Uterus (tissue), 3 donors: ENCODE measurements at regions not wholly inside any gene's neighbourhood (a gene's known extent, or its start where the extent isn't known, plus 50 kb on each side); places are given as distances from the start of the nearest gene placed in this dataset.

Experiments
- DNase-seq, 2 donors: peaks; one replicate each; pipeline ENCODE4 v3.0.0-alpha.2; 2019 to 2020
- H3K27ac ChIP-seq, 2 donors: fragments of 200-600 bp; sonication (generic); 1 replicate in 1 of 2; 2 replicates in 1 of 2; pipeline ENCODE4 v1.5.1; 2016 to 2018
- H3K27me3 ChIP-seq, 2 donors: fragments of 200-600 bp; sonication (generic); one replicate each; pipeline ENCODE4 v1.5.1; 2018 to 2019; ENCODE audit warnings: control low read depth in 1 of 2
- H3K36me3 ChIP-seq, 2 donors: fragments of 200-600 bp; sonication (generic); one replicate each; pipeline ENCODE4 v1.5.1; 2019; ENCODE audit warnings: control low read depth in 1 of 2
- H3K4me1 ChIP-seq, 2 donors: fragments of 200-600 bp; sonication (generic); one replicate each; pipeline ENCODE4 v1.5.1; 2018 to 2019; ENCODE audit warnings: control low read depth in 1 of 2
- H3K4me3 ChIP-seq, 2 donors: fragments of 200-600 bp; sonication (generic); 1 replicate in 1 of 2; 2 replicates in 1 of 2; pipeline ENCODE4 v1.5.1; 2018 to 2019; ENCODE audit warnings: mild to moderate bottlenecking in 1 of 2
- H3K9me3 ChIP-seq, 2 donors: fragments of 200-600 bp; sonication (generic); one replicate each; pipeline ENCODE4 v1.5.1; 2019; ENCODE audit warnings: control low read depth in 1 of 2
- CTCF ChIP-seq, 4 experiments: fragments of 200-600 bp in 2 of 4; fragments of 450-650 bp in 2 of 4; sonication (generic) in 2 of 4; IDR thresholded peaks; one replicate each; pipeline ENCODE4 v1.5.1; 2016 to 2019; ENCODE audit warnings: antibody characterized with exemption in 4 of 4, mild to moderate bottlenecking in 2 of 4, moderate library complexity in 1 of 4
- POLR2A ChIP-seq, 2 donors: fragments of 450-650 bp; IDR thresholded peaks; one replicate each; pipeline ENCODE4 v1.6.1; 2016; ENCODE audit warnings: antibody characterized with exemption in 2 of 2, mild to moderate bottlenecking in 1 of 2, moderate library complexity in 1 of 2
- intact Hi-C: fragments of 100-400 bp; cut with DNase I; formaldehyde crosslinking; loops from one replicate; pipeline ENCODE4 v1.15.1; 2023; ENCODE audit warnings: low total_unique reads
- donor health status: DM: yes; HTN: yes; CAD: no.

- intact Hi-C loops, result no loop called here
- TF ChIP-seq CTCF (IDR thresholded peaks at IDR 0.05), result no peak
- no peak for TF ChIP-seq POLR2A (IDR thresholded peaks at IDR 0.05)
- Histone ChIP-seq H3K4me1 (no peaks in the 10 kb centered on the region), H3K9me3 (no peaks in the 10 kb centered on the region), H3K27ac (no peak overlapping the region), H3K4me3 (no peak overlapping the region), H3K36me3 (no peaks in the 10 kb centered on the region), H3K27me3 (no peaks in the 10 kb centered on the region)
- DNase-seq, result no peak
Measured at GRCh38 chr7:3196629-3197400, 104.2 kb upstream of the SDK1 start.

GRCh38 chr7:3197567-3198213 lies 103.4 kb upstream of the SDK1 start:
- no peak for DNase-seq
- Histone ChIP-seq H3K9me3 (no peaks in the 10 kb centered on the region), H3K36me3 (no peaks in the 10 kb centered on the region), H3K27ac (no peak overlapping the region), H3K4me3 (no peak overlapping the region), H3K27me3 (no peaks in the 10 kb centered on the region), H3K4me1 (no peaks in the 10 kb centered on the region)
- TF ChIP-seq CTCF (IDR thresholded peaks at IDR 0.05) (no peak), POLR2A (IDR thresholded peaks at IDR 0.05) (no peak)
- intact Hi-C loops, result no loop called here

GRCh38 chr7:3198316-3198715 lies 102.7 kb upstream of the SDK1 start:
- Histone ChIP-seq H3K36me3 (no peaks in the 10 kb centered on the region), H3K27ac (no peak overlapping the region), H3K9me3 (no peaks in the 10 kb centered on the region), H3K4me1 (no peaks in the 10 kb centered on the region), H3K27me3 (no peaks in the 10 kb centered on the region), H3K4me3 (no peak overlapping the region)
- intact Hi-C loops, result no loop called here
- no peak for DNase-seq
- TF ChIP-seq POLR2A (IDR thresholded peaks at IDR 0.05) (no peak), CTCF (IDR thresholded peaks at IDR 0.05) (no peak)

- H3K9me3 ChIP-seq, result no peaks in the 10 kb centered on the region
- intact Hi-C loops, result no loop called here
- no peak for TF ChIP-seq POLR2A (IDR thresholded peaks at IDR 0.05)
- TF ChIP-seq CTCF (IDR thresholded peaks at IDR 0.05), result no peak
- H3K4me3 ChIP-seq, result no peak overlapping the region
- DNase-seq, result no peak
- no peak overlapping the region for H3K27ac ChIP-seq
- H3K36me3 ChIP-seq, result no peaks in the 10 kb centered on the region
- no peaks in the 10 kb centered on the region for H3K4me1 ChIP-seq
- no peaks in the 10 kb centered on the region for H3K27me3 ChIP-seq
Measured at GRCh38 chr7:3200504-3200903, 100.5 kb upstream of the SDK1 start.

- DNase-seq, result no peak
- TF ChIP-seq POLR2A (IDR thresholded peaks at IDR 0.05) (no peak), CTCF (IDR thresholded peaks at IDR 0.05) (no peak)
- intact Hi-C loops, result no loop called here
- no peak overlapping the region for H3K27ac ChIP-seq
- no peak overlapping the region for H3K4me3 ChIP-seq
- H3K4me1 ChIP-seq, result no peaks in the 10 kb centered on the region
- no peaks in the 10 kb centered on the region for H3K9me3 ChIP-seq
- H3K27me3 ChIP-seq, result no peaks in the 10 kb centered on the region
- no peaks in the 10 kb centered on the region for H3K36me3 ChIP-seq
Measured at GRCh38 chr7:3201306-3201705, 99.7 kb upstream of the SDK1 start.
